MCF 10A (cell line): ENCODE measurements at regions not wholly inside any gene's neighbourhood (a gene's known extent, or its start where the extent isn't known, plus 50 kb on each side); places are given as distances from the start of the nearest gene placed in this dataset.

ENCODE experiments used
- BruUV-seq: library from RNA; stranded (reverse); fragments of 400-500 nt; replicated peaks from 2 replicates; lab custom pipeline; 2021; lab: Mats Ljungman, UMichigan
- CTCF ChIA-PET: fragments of 300-600 bp; sonication (Branson Sonifier 250); formaldehyde crosslinking; extraction: SDS; loops from one replicate; lab custom pipeline; 2021; ENCODE audit warnings: antibody characterized with exemption, inconsistent platforms; lab: Yijun Ruan, JAX
- POLR2A ChIA-PET: fragments of 300-600, 350-650 bp; sonication (Branson Sonifier 250); formaldehyde crosslinking; extraction: SDS; loops from one replicate; lab custom pipeline; 2020; ENCODE audit warnings: antibody characterized with exemption, inconsistent platforms; lab: Yijun Ruan, JAX
- DNase-seq: peaks from one replicate; pipeline ENCODE4 v3.0.0-alpha.2; 2018; ENCODE audit not compliant: unreplicated experiment
- H3K27ac Mint-ChIP-seq: one replicate; pipeline ENCODE4 v1.8.0; 2022; ENCODE audit warnings: mild to moderate bottlenecking, low read depth, mixed read lengths; ENCODE audit not compliant: unreplicated experiment
- H3K27me3 Mint-ChIP-seq: one replicate; pipeline ENCODE4 v1.8.0; 2022; ENCODE audit warnings: mixed read lengths; ENCODE audit not compliant: insufficient read depth, unreplicated experiment
- H3K36me3 Mint-ChIP-seq: one replicate; pipeline ENCODE4 v1.8.0; 2022; ENCODE audit warnings: mild to moderate bottlenecking, moderate library complexity, mixed read lengths; ENCODE audit not compliant: insufficient read depth, unreplicated experiment
- H3K4me1 Mint-ChIP-seq: one replicate; pipeline ENCODE4 v1.8.0; 2022; ENCODE audit warnings: mixed read lengths; ENCODE audit not compliant: insufficient read depth, unreplicated experiment
- H3K4me3 Mint-ChIP-seq: one replicate; pipeline ENCODE4 v1.8.0; 2022; ENCODE audit warnings: mild to moderate bottlenecking, moderate library complexity, mixed read lengths; ENCODE audit not compliant: unreplicated experiment
- H3K9me3 Mint-ChIP-seq: one replicate; pipeline ENCODE4 v1.8.0; 2022; ENCODE audit warnings: mixed read lengths; ENCODE audit not compliant: unreplicated experiment
- CTCF ChIP-seq: fragments of 200-600 bp; IDR thresholded peaks from one replicate; pipeline ENCODE4 v1.8.0; 2022; ENCODE audit warnings: antibody characterized with exemption, mild to moderate bottlenecking; ENCODE audit not compliant: unreplicated experiment
- intact Hi-C: fragments of 100-400 bp; cut with micrococcal nuclease; formaldehyde crosslinking; loops from 2 replicates; pipeline ENCODE4 v1.14.1; 2022

GRCh38 chr4:125911058-125911457 is 596.3 kb downstream of the FAT4 start:
- no peaks in the 10 kb centered on the region for H3K9me3 Mint-ChIP-seq
- intact Hi-C loops, result no loop called here
- no peaks in the 10 kb centered on the region for H3K27me3 Mint-ChIP-seq
- no TSS peak for BruUV-seq
- CTCF ChIA-PET, result interaction anchor here (0.5 kb wide), 1 partner anchor 1513 kb away, joined by 7 read pairs; no protein-coding TSS in a partner anchor
- POLR2A ChIA-PET, result no interaction called here
- no peak overlapping the region for H3K4me3 Mint-ChIP-seq
- no peak overlapping the region for H3K27ac Mint-ChIP-seq
- no peaks in the 10 kb centered on the region for H3K36me3 Mint-ChIP-seq
- H3K4me1 Mint-ChIP-seq, result no peaks in the 10 kb centered on the region
- DNase-seq, result no peak
- TF ChIP-seq CTCF, result no peak

GRCh38 chr4:125911481-125911880 is 596.7 kb downstream of the FAT4 start:
- H3K9me3 Mint-ChIP-seq, result no peaks in the 10 kb centered on the region
- H3K27me3 Mint-ChIP-seq, result no peaks in the 10 kb centered on the region
- intact Hi-C loops, result no loop called here
- H3K4me3 Mint-ChIP-seq, result no peak overlapping the region
- H3K36me3 Mint-ChIP-seq, result no peaks in the 10 kb centered on the region
- no peak for TF ChIP-seq CTCF
- ChIA-PET POLR2A (no interaction called here), CTCF (interaction anchor here (0.5 kb wide), 1 partner anchor 1512 kb away, joined by 7 read pairs; no protein-coding TSS in a partner anchor)
- no peaks in the 10 kb centered on the region for H3K4me1 Mint-ChIP-seq
- no peak for DNase-seq
- no TSS peak for BruUV-seq
- H3K27ac Mint-ChIP-seq, result no peak overlapping the region

DNA sequence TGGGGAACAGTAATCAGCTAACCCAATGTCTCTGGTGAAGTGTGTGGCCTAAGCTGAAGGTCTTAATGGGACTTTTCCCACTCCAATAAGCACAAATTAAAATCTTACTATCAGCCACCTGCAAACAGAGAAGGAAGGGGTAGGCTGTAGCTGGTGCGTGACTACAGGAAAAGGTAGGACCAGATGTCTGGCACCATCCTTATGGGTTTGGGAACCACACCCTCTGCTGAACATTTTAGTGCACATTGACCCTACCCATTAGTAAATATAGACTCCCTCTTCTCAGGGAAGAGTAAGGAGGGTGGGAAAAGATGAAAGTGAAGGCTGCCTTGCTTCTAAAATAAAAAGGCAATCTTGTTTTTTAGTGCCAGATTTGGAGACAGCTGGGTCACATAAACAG is 602.8 kb downstream of the FAT4 start:
- no peak overlapping the region for H3K27ac Mint-ChIP-seq
- no TSS peak for BruUV-seq
- H3K36me3 Mint-ChIP-seq, result no peaks in the 10 kb centered on the region
- no peaks in the 10 kb centered on the region for H3K27me3 Mint-ChIP-seq
- no peaks in the 10 kb centered on the region for H3K9me3 Mint-ChIP-seq
- DNase-seq, result no peak
- intact Hi-C loops, result no loop called here
- TF ChIP-seq CTCF, result no peak
- H3K4me1 Mint-ChIP-seq, result no peaks in the 10 kb centered on the region
- ChIA-PET CTCF (no interaction called here), POLR2A (no interaction called here)
- no peak overlapping the region for H3K4me3 Mint-ChIP-seq

GRCh38 chr4:125928652-125929051 is 613.9 kb downstream of the FAT4 start:
- Mint-ChIP-seq H3K36me3 (no peaks in the 10 kb centered on the region), H3K27me3 (no peaks in the 10 kb centered on the region), H3K27ac (no peak overlapping the region), H3K4me1 (no peaks in the 10 kb centered on the region), H3K4me3 (no peak overlapping the region), H3K9me3 (peaks cover 11% of the 10 kb centered on the region)
- CTCF ChIA-PET, result no interaction called here
- BruUV-seq, result no TSS peak
- intact Hi-C loops, result no loop called here
- POLR2A ChIA-PET, result no interaction called here
- TF ChIP-seq CTCF, result no peak
- DNase-seq, result no peak
